ENCODE measurements at regions not wholly inside any gene's neighbourhood (a gene's known extent, or its start where the extent isn't known, plus 50 kb on each side); places are given as distances from the start of the nearest gene placed in this dataset.
A peak's percentile ranks its signal among the peaks of the same experiment; 100 is the strongest.

GRCh38 chr7:67593794-67594193 lies 597.2 kb downstream of the TYW1 start:
- Histone ChIP-seq H2BK20ac (ENCODE audit: low read length) (no peak overlapping the region), H2BK5ac (ENCODE audit: low read depth, low read length) (no peak overlapping the region), H2AK5ac (ENCODE audit: low read depth, low read length) (no peak overlapping the region), H2BK120ac (replicated peaks; ENCODE audit: low read depth, low read length) (no peak overlapping the region), H3K56ac (replicated peaks; ENCODE audit: insufficient read length, low read depth, low read length) (no peak overlapping the region), H4K91ac (replicated peaks; ENCODE audit: insufficient read length, low read length) (no peak overlapping the region), H3K9ac (replicated peaks in 1 of 4; ENCODE audit: extremely low read depth in 1 of 4, low read depth in 3 of 4, low read length in 3 of 4) (no peak overlapping the region), H2BK12ac (ENCODE audit: low read depth, low read length) (no peak overlapping the region), H4K20me1 (replicated peaks in 1 of 2; ENCODE audit: control insufficient read depth in 1 of 2, insufficient read depth in 2 of 2, low read length in 2 of 2) (no peaks in the 10 kb centered on the region), H3K14ac (ENCODE audit: insufficient read length) (no peak overlapping the region), H2BK15ac (ENCODE audit: low read length) (no peak overlapping the region), H3K4me3 (ENCODE audit: extremely low read depth in 1 of 4, insufficient read depth in 2 of 4, low read depth in 3 of 4, low read length in 4 of 4) (no peak overlapping the region), H4K8ac (ENCODE audit: extremely low read depth, insufficient read depth, low read length) (no peak overlapping the region; the same call in 1 of the 2 replicates), H3K18ac (ENCODE audit: extremely low read depth, low read length) (no peak overlapping the region), H3K4ac (replicated peaks; ENCODE audit: insufficient read length, low read depth, low read length) (no peak overlapping the region), H3K79me1 (ENCODE audit: low read depth, low read length) (no peaks in the 10 kb centered on the region), H3K23me2 (ENCODE audit: low read depth, low read length) (no peaks in the 10 kb centered on the region), H3K9me3 (ENCODE audit: insufficient read depth in 2 of 2, low read depth in 1 of 2, low read length in 1 of 2) (no peaks in the 10 kb centered on the region), H3K23ac (ENCODE audit: insufficient read length) (no peak overlapping the region), H3K36me3 (ENCODE audit: control insufficient read depth in 2 of 4, insufficient read depth in 4 of 4, low read length in 3 of 4) (no peaks in the 10 kb centered on the region), H2AFZ (ENCODE audit: low read length) (peak overlapping the region; percentile 90), H4K5ac (ENCODE audit: insufficient read length, low read depth, low read length) (no peak overlapping the region), H3K27me3 (replicated peaks in 1 of 4; ENCODE audit: control insufficient read depth in 3 of 4, extremely low read depth in 1 of 4, insufficient read depth in 3 of 4, low read length in 3 of 4) (no peaks in the 10 kb centered on the region), H3K27ac (ENCODE audit: low read depth, low read length) (no peak overlapping the region), H3K79me2 (ENCODE audit: control insufficient read depth in 1 of 2, insufficient read depth in 2 of 2, low read length in 2 of 2) (no peaks in the 10 kb centered on the region), H3K4me2 (ENCODE audit: insufficient read depth in 1 of 2, low read depth in 2 of 2, low read length in 2 of 2) (no peak overlapping the region), H3K4me1 (replicated peaks in 1 of 4; ENCODE audit: control insufficient read depth in 3 of 4, insufficient read depth in 4 of 4, low read length in 3 of 4) (peaks cover 0 to 5% (median 0%) of the 10 kb centered on the region in 4 experiments; a peak in 2 of 7 replicates)
- ChIA-PET POLR2A (ENCODE audit: partially characterized antibody) (no interaction called here), CTCF (ENCODE audit: partially characterized antibody) (interaction anchor here (1.2 kb wide), 1 partner anchor 11 kb away, joined by 4 read pairs; no protein-coding TSS in a partner anchor)
- TF ChIP-seq CEBPB (IDR thresholded peaks at IDR 0.05; ENCODE audit: low read depth, low read length) (no peak), RXRA (IDR thresholded peaks at IDR 0.05; ENCODE audit: insufficient read depth, low read depth, low read length) (no peak), JUND (IDR thresholded peaks at IDR 0.05; ENCODE audit: low read length) (0 out of 2 replicates have a peak, but pooled peaks have one; percentile 51)
- 85% methylated on average over 6 of the region's 6 CpGs; no CpG with 5 or more reads in 1 of the 2 experiments for WGBS, 2 experiments (ENCODE audit: extremely low coverage in 1 of 2, insufficient coverage in 1 of 2, insufficient read length in 1 of 2, insufficient replicate concordance in 2 of 2, low coverage in 1 of 2, low lambda C conversion rate in 2 of 2, missing lambda C conversion rate in 1 of 2)
- DNase-seq (ENCODE audit: low read depth in 1 of 2, low spot score in 2 of 2) (no peak), FAIRE-seq (no peak)

All from H1 (cell line).